H1 (cell line): ENCODE measurements at regions not wholly inside any gene's neighbourhood (a gene's known extent, or its start where the extent isn't known, plus 50 kb on each side); places are given as distances from the start of the nearest gene placed in this dataset.

Source experiments
- BRCA1 ChIP-seq: IDR thresholded peaks from 2 replicates; pipeline ENCODE4 v1.6.1; 2012; ENCODE audit warnings: low read depth, low read length, improper control_type of control experiment
- CTCF ChIP-seq, 3 experiments: IDR thresholded peaks; 1 replicate in 2 of 3; 2 replicates in 1 of 3; pipeline versions ENCODE4 v1.5.1 to v1.6.1; 2011; ENCODE audit warnings: low read length in 3 of 3, mild to moderate bottlenecking in 3 of 3, inconsistent platforms in 2 of 3, low read depth in 1 of 3, moderate library complexity in 1 of 3; ENCODE audit not compliant: insufficient read depth in 1 of 3; ENCODE audit errors: control extremely low read depth in 1 of 3
- EZH2 ChIP-seq: fragments of 200-600 bp; sonication (generic); IDR thresholded peaks from 2 replicates; pipeline ENCODE4 v1.7.1; 2012; ENCODE audit warnings: low read depth, mild to moderate bottlenecking, moderate library complexity, low read length, inconsistent platforms; ENCODE audit not compliant: severe bottlenecking
- GABPA ChIP-seq: IDR thresholded peaks from 2 replicates; pipeline ENCODE4 v1.6.1; 2011; ENCODE audit warnings: mild to moderate bottlenecking, low read length, moderate library complexity, borderline replicate concordance; ENCODE audit not compliant: insufficient read depth
- HDAC6 ChIP-seq: IDR thresholded peaks from one replicate; pipeline ENCODE4 v1.7.1; 2012; ENCODE audit warnings: low read depth, mild to moderate bottlenecking, inconsistent platforms, low read length, moderate library complexity
- KDM1A ChIP-seq: fragments of 200-600, 300-600 bp; sonication (generic); IDR thresholded peaks from 2 replicates; pipeline ENCODE4 v1.7.1; 2016; ENCODE audit warnings: mild to moderate bottlenecking, low read length, borderline replicate concordance
- NRF1 ChIP-seq: IDR thresholded peaks from 2 replicates; pipeline ENCODE4 v1.6.1; 2011; ENCODE audit warnings: mild to moderate bottlenecking, low read depth, low read length, improper control_type of control experiment
- POLR2A ChIP-seq, 2 experiments: IDR thresholded peaks; 1 replicate in 1 of 2; 2 replicates in 1 of 2; pipeline ENCODE4 v1.6.1; 2011; ENCODE audit warnings: low read depth in 2 of 2, low read length in 2 of 2, mild to moderate bottlenecking in 2 of 2; ENCODE audit errors: control extremely low read depth in 1 of 2
- SIN3A ChIP-seq, 2 experiments: IDR thresholded peaks in 1 of 2; conservative IDR thresholded peaks in 1 of 2; 2 replicates each; pipeline ENCODE4 v1.6.1; 2011 to 2012; ENCODE audit warnings: low read length in 2 of 2, improper control_type of control experiment in 1 of 2, low read depth in 1 of 2, mild to moderate bottlenecking in 1 of 2
- SIX5 ChIP-seq: IDR thresholded peaks from 2 replicates; pipeline ENCODE4 v1.6.1; 2011; ENCODE audit warnings: mild to moderate bottlenecking, low read depth, low read length
- SP1 ChIP-seq: IDR thresholded peaks from 2 replicates; pipeline ENCODE4 v1.6.1; 2011; ENCODE audit warnings: low read depth, low read length
- TBP ChIP-seq: IDR thresholded peaks from 2 replicates; pipeline ENCODE4 v1.6.1; 2011; ENCODE audit warnings: low read depth, low read length, improper control_type of control experiment
- USF2 ChIP-seq: IDR thresholded peaks from 2 replicates; pipeline ENCODE4 v1.6.1; 2011; ENCODE audit warnings: low read length, improper control_type of control experiment
- YY1 ChIP-seq: IDR thresholded peaks from 2 replicates; pipeline ENCODE4 v1.6.1; 2011; ENCODE audit warnings: low read depth, mild to moderate bottlenecking, low read length

GRCh38 chr4:10354746-10355145 is 102.5 kb downstream of the ZNF518B start:
- no peak for TF ChIP-seq CTCF (IDR thresholded peaks at IDR 0.05; ENCODE audit: control extremely low read depth in 1 of 3, insufficient read depth in 1 of 3, low read depth in 1 of 3, low read length in 3 of 3)
- TF ChIP-seq TBP, result no peak
- TF ChIP-seq KDM1A, result no peak
- TF ChIP-seq YY1, result no peak
- no peak for TF ChIP-seq POLR2A (IDR thresholded peaks at IDR 0.05; ENCODE audit: control extremely low read depth in 1 of 2, low read depth in 2 of 2, low read length in 2 of 2)
- TF ChIP-seq SIN3A (conservative IDR thresholded peaks at IDR 0.05 in 1 of 2, IDR thresholded peaks at IDR 0.05 in 1 of 2; ENCODE audit: low read depth in 1 of 2, low read length in 2 of 2), result no peak
- TF ChIP-seq SIX5, result no peak
- TF ChIP-seq HDAC6, result no peak
- TF ChIP-seq NRF1, result no peak
- no peak for TF ChIP-seq EZH2
- no peak for TF ChIP-seq SP1
- no peak for TF ChIP-seq GABPA
- TF ChIP-seq BRCA1, result no peak
- no peak for TF ChIP-seq USF2
